Endothelial cell of umbilical vein (primary cell): ENCODE measurements at regions not wholly inside any gene's neighbourhood (a gene's known extent, or its start where the extent isn't known, plus 50 kb on each side); places are given as distances from the start of the nearest gene placed in this dataset.

Source experiments
- EZH2 ChIP-seq: IDR thresholded peaks from 2 replicates; pipeline ENCODE4 v1.6.1; 2012; ENCODE audit warnings: borderline replicate concordance, low read depth, mild to moderate bottlenecking, moderate library complexity, low read length, inconsistent platforms; ENCODE audit not compliant: severe bottlenecking
- POLR2AphosphoS5 ChIP-seq: IDR thresholded peaks from 2 replicates; pipeline ENCODE4 v1.6.1; 2012; ENCODE audit warnings: low read depth, mild to moderate bottlenecking, control low read depth, low read length, moderate library complexity; ENCODE audit not compliant: insufficient read depth

DNA sequence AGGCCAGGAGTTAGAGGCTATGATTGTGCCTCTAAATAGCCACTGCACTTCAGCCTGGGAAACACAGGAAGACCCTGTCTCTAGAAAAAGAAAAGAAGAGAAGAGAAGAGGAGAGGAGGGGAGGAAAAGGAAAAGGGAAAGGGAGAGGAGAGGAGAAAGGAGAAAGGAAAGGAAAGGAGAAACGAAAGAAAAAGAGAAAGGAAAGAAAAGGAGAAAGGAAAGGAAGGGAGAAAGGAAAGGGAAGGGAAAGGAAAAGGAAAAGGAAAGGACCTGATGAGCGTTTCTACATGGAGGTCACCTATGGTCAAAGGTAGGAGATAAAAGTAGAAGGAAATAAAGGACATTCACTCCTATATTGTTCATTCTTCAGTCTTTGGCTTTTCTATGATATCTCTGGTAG lies 109.1 kb upstream of the TRPC4 start:
- TF ChIP-seq EZH2, result no peak
- TF ChIP-seq POLR2AphosphoS5, result no peak
